T-cell (primary cell): ENCODE measurements at regions not wholly inside any gene's neighbourhood (a gene's known extent, or its start where the extent isn't known, plus 50 kb on each side); places are given as distances from the start of the nearest gene placed in this dataset.

ENCODE experiments used
- ATAC-seq, 4 experiments: fragments of 200-7000 bp in 3 of 4; fragments of 150-1000 bp in 1 of 4; cut with Tn5 transposase; replicated peaks in 1 of 4; 1 replicate in 3 of 4; 2 replicates in 1 of 4; pipeline ENCODE4 v1.10.0; 2021; ENCODE audit warnings: moderate library complexity in 3 of 4, mild to moderate bottlenecking in 2 of 4, moderate number of reproducible peaks in 1 of 4
- CTCF ChIA-PET, 2 donors: fragments of 300-600 bp; sonication (Branson Sonifier 250); formaldehyde crosslinking; loops; one replicate each; lab custom pipeline; 2022; ENCODE audit warnings: antibody characterized with exemption in 2 of 2; lab: Charles Lee
- POLR2A ChIA-PET, 2 donors: fragments of 300-600 bp; sonication (Branson Sonifier 250); formaldehyde crosslinking; loops; one replicate each; lab custom pipeline; 2022; ENCODE audit warnings: antibody characterized with exemption in 2 of 2; lab: Charles Lee
- DNase-seq, 35 experiments: peaks; one replicate each; pipeline versions ENCODE4 v3.0.0 to v3.0.0-alpha.2; 2013 to 2023
- H3K27ac ChIP-seq: one replicate; pipeline ENCODE4 v1.5.1; 2013; ENCODE audit warnings: low read length
- H3K27me3 ChIP-seq, 2 experiments: replicated peaks in 1 of 2; 1 replicate in 1 of 2; 2 replicates in 1 of 2; pipeline versions ENCODE4 v1.6.1 to v1.7.0; 2013; ENCODE audit warnings: low read length in 1 of 2, mixed read lengths in 1 of 2; ENCODE audit not compliant: control insufficient read depth in 2 of 2, insufficient read depth in 2 of 2; ENCODE audit errors: extremely low read depth in 1 of 2
- H3K36me3 ChIP-seq, 2 donors: 1 replicate in 1 of 2; 2 replicates in 1 of 2; pipeline versions ENCODE4 v1.6.1 to v1.7.0; 2013; ENCODE audit warnings: low read length in 1 of 2; ENCODE audit not compliant: control insufficient read depth in 2 of 2, insufficient read depth in 1 of 2; ENCODE audit errors: extremely low read depth in 1 of 2
- H3K4me1 ChIP-seq, 2 experiments: 1 replicate in 1 of 2; 2 replicates in 1 of 2; pipeline versions ENCODE4 v1.6.1 to v1.7.0; 2013; ENCODE audit warnings: low read length in 2 of 2, mixed read lengths in 1 of 2; ENCODE audit not compliant: insufficient read depth in 2 of 2, control insufficient read depth in 1 of 2; ENCODE audit errors: extremely low read depth in 1 of 2
- H3K4me3 ChIP-seq, 2 donors: 1 replicate in 1 of 2; 2 replicates in 1 of 2; pipeline versions ENCODE4 v1.5.1 to v1.7.0; 2013; ENCODE audit warnings: mild to moderate bottlenecking in 2 of 2, low read length in 1 of 2, moderate library complexity in 1 of 2; ENCODE audit not compliant: control insufficient read depth in 1 of 2; ENCODE audit errors: extremely low read depth in 1 of 2
- H3K9me3 ChIP-seq: 2 replicates; pipeline ENCODE4 v1.7.0; 2013
- H3K27ac Mint-ChIP-seq, 2 donors: one replicate each; pipeline ENCODE4 v1.8.0; 2020 to 2021; ENCODE audit warnings: mild to moderate bottlenecking in 2 of 2, mixed read lengths in 2 of 2
- H3K27me3 Mint-ChIP-seq, 2 donors: one replicate each; pipeline ENCODE4 v1.8.0; 2021 to 2022; ENCODE audit warnings: mixed read lengths in 2 of 2
- H3K36me3 Mint-ChIP-seq: one replicate; pipeline ENCODE4 v1.8.0; 2021; ENCODE audit warnings: mixed read lengths
- H3K4me1 Mint-ChIP-seq, 3 donors: one replicate each; pipeline ENCODE4 v1.8.0; 2020 to 2022; ENCODE audit warnings: mixed read lengths in 3 of 3, mild to moderate bottlenecking in 1 of 3
- H3K4me3 Mint-ChIP-seq, 3 donors: one replicate each; pipeline ENCODE4 v1.8.0; 2020 to 2022; ENCODE audit warnings: mild to moderate bottlenecking in 3 of 3, mixed read lengths in 3 of 3, moderate library complexity in 3 of 3
- H3K9me3 Mint-ChIP-seq, 3 donors: one replicate each; pipeline ENCODE4 v1.8.0; 2020 to 2022; ENCODE audit warnings: mixed read lengths in 3 of 3
- WGBS: methylation state at CpG from one replicate; pipeline ENCODE4 v1.1.5; 2013; ENCODE audit warnings: missing lambda C conversion rate; ENCODE audit not compliant: insufficient coverage; 5-methylcytosine and 5-hydroxymethylcytosine counted together

DNA sequence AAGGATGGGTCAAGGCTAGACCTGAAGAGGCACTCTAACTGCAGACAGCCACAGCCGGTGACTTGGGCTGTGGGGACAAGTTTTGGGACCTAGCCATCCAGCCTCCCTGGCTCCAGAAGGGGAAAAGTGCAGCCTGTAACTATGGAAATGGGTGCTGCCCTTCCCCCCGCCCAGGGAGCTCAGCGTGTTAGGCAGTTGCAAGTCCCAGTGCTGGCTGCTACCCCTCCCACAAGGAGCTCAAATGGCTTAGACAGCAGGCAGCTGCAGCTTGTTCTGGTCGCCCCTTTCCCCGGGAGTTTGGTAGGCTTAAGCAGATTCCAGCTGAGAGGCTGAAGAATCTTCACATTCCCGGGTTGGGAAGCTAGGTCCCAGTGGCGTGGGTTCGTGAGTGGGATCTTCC lies 162.6 kb downstream of the FAM83B start:
- no peaks in the 10 kb centered on the region for H3K4me1 Mint-ChIP-seq
- CTCF ChIA-PET, result no interaction called here

DNA sequence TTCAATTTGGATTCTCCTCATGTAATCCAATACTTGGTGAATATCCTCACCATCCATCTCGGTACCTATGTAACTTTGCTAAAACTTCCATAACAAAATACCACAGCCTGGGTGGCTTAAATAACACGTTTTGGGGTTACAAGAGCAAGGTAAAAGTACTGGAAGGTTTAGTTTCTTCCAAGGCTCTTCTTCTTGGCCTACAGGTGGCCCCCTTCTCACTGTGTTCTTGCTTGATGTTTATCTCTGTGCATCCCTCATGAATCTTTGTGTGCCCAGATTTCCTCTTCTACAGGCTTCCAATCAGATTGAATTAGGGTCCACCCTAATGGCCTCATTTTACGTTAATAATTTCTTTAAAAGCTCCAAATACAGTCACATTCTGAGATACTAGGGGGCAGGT lies 163.3 kb upstream of the HCRTR2 start:
- Mint-ChIP-seq H3K27ac (no peak overlapping the region), H3K4me3 (no peak overlapping the region), H3K9me3 (peaks cover 14 to 20% (median 18%) of the 10 kb centered on the region in 3 donors), H3K36me3 (no peaks in the 10 kb centered on the region), H3K4me1 (no peaks in the 10 kb centered on the region), H3K27me3 (no peaks in the 10 kb centered on the region)
- no peak for DNase-seq
- ChIA-PET CTCF (no interaction called here), POLR2A (no interaction called here)
- no peak for ATAC-seq
- Histone ChIP-seq H3K36me3 (no peaks in the 10 kb centered on the region), H3K27ac (no peak overlapping the region), H3K27me3 (no peaks in the 10 kb centered on the region), H3K9me3 (no peaks in the 10 kb centered on the region), H3K4me3 (no peak overlapping the region), H3K4me1 (no peaks in the 10 kb centered on the region)
- no CpG with 5 or more reads among the region's 3 CpGs for WGBS

More for the DNA sequence above, 162.6 kb downstream of the FAM83B start:
- Mint-ChIP-seq H3K9me3 (peaks cover 20 to 26% (median 20%) of the 10 kb centered on the region in 3 donors), H3K27me3 (no peaks in the 10 kb centered on the region), H3K36me3 (no peaks in the 10 kb centered on the region), H3K27ac (no peak overlapping the region), H3K4me3 (no peak overlapping the region)
- no peaks in the 10 kb centered on the region for H3K36me3 ChIP-seq
- DNase-seq, result no peak
- no peaks in the 10 kb centered on the region for H3K4me1 ChIP-seq
- no peak overlapping the region for H3K4me3 ChIP-seq
- WGBS, result 89% methylated on average over 7 of the region's 8 CpGs
- H3K9me3 ChIP-seq, result no peaks in the 10 kb centered on the region
- no peak for ATAC-seq
- no peak overlapping the region for H3K27ac ChIP-seq
- H3K27me3 ChIP-seq, result no peaks in the 10 kb centered on the region
- POLR2A ChIA-PET, result no interaction called here

DNA sequence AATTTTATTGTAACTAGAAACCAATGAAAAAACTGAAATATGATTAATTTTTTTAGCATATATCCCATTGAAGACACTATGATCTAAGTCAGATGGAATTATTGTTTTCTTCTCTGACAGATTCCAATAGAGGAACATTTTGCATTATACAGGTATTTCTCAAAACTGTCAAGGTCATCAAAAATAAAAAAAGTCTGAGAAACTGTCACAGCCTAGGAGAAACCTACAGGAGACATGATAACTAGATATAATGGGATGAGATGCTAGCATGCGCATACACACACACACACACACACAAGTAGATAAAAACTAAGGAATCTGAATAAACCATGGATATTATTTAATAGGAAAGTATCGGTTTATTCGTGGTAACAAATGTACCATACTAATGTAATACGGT lies 161.9 kb upstream of the HCRTR2 start:
- no peaks in the 10 kb centered on the region for H3K36me3 Mint-ChIP-seq
- H3K4me3 Mint-ChIP-seq, result no peak overlapping the region
- Histone ChIP-seq H3K9me3 (no peaks in the 10 kb centered on the region), H3K27ac (no peak overlapping the region), H3K27me3 (no peaks in the 10 kb centered on the region), H3K36me3 (no peaks in the 10 kb centered on the region), H3K4me3 (no peak overlapping the region), H3K4me1 (no peaks in the 10 kb centered on the region)
- peaks cover 10 to 16% (median 15%) of the 10 kb centered on the region in 3 donors for H3K9me3 Mint-ChIP-seq
- ATAC-seq (no peak), DNase-seq (no peak)
- CTCF ChIA-PET, result no interaction called here
- H3K4me1 Mint-ChIP-seq, result no peaks in the 10 kb centered on the region
- no CpG with 5 or more reads among the region's 4 CpGs for WGBS
- H3K27ac Mint-ChIP-seq, result no peak overlapping the region
- POLR2A ChIA-PET, result no interaction called here
- no peaks in the 10 kb centered on the region for H3K27me3 Mint-ChIP-seq

DNA sequence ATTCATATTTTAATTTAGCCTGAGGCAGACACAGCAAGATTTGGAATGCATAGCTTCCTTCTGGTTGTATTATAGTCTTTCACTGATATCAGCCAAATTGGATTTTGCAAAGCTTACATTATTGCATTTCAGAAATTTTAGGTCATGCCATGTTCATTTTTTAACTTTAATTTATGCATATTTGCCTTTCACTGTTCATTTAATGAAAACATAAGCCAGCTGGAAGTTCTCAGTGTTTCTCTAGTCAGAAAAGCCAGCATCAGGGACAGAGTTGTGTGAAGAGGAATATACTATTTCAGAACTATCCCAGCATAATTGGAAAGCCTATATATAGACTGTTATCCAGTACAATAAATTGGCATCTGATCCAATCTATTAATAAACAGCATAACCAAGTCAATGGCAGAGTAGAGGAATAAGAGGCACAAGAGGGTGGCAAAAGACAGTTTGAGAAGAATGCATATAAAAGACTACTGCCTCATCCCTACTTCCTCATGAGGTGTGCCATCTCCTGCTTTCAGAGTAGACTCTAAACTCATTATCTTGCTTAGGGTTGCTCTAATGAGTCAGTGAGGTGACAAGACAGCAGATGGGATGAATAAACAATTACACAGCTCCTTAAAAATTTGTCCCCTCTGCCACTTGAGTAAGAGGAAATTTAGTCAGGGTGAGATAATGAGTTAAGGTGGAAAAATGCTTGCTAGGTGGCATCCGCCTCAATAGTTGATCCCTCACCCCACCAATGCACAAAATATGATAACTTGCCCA lies 159.8 kb upstream of the HCRTR2 start:
- no peak overlapping the region for H3K27ac Mint-ChIP-seq
- Histone ChIP-seq H3K4me3 (no peak overlapping the region), H3K36me3 (no peaks in the 10 kb centered on the region), H3K4me1 (no peaks in the 10 kb centered on the region), H3K27ac (no peak overlapping the region), H3K9me3 (no peaks in the 10 kb centered on the region), H3K27me3 (no peaks in the 10 kb centered on the region)
- no peak overlapping the region for H3K4me3 Mint-ChIP-seq
- ChIA-PET CTCF (no interaction called here), POLR2A (no interaction called here)
- no peaks in the 10 kb centered on the region for H3K27me3 Mint-ChIP-seq
- WGBS, result no CpG with 5 or more reads among the region's 1 CpG
- H3K9me3 Mint-ChIP-seq, result peaks cover 5 to 11% (median 6%) of the 10 kb centered on the region in 3 donors
- ATAC-seq, result no peak
- H3K36me3 Mint-ChIP-seq, result no peaks in the 10 kb centered on the region
- no peak for DNase-seq
- H3K4me1 Mint-ChIP-seq, result no peaks in the 10 kb centered on the region

DNA sequence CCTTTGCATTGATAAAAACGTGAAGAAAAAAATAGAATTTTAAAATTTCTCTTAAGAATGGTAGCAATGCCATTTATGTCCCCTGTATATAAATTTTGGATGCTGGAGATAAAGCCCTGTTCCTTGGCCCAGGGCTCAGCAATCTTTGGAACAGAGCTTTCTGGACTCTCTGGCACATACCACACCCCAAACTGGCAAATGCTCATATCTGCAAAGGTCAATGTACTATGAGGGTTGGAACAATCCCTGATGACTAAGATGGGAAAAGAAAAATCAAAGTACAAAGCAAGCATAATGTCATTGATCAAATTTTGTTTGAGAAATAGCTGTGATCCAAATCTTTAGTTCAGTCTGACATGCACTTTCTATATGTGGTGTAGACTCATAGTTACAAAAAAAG lies 158.1 kb upstream of the HCRTR2 start:
- Histone ChIP-seq H3K27me3 (no peaks in the 10 kb centered on the region), H3K9me3 (no peaks in the 10 kb centered on the region), H3K27ac (no peak overlapping the region), H3K36me3 (no peaks in the 10 kb centered on the region), H3K4me3 (no peak overlapping the region), H3K4me1 (no peaks in the 10 kb centered on the region)
- no CpG with 5 or more reads among the region's 1 CpG for WGBS
- CTCF ChIA-PET, result no interaction called here
- Mint-ChIP-seq H3K36me3 (no peaks in the 10 kb centered on the region), H3K9me3 (peaks cover 3 to 6% (median 5%) of the 10 kb centered on the region in 3 donors), H3K27ac (no peak overlapping the region), H3K4me3 (no peak overlapping the region), H3K4me1 (no peaks in the 10 kb centered on the region), H3K27me3 (no peaks in the 10 kb centered on the region)
- DNase-seq, result no peak
- ATAC-seq, result no peak
- POLR2A ChIA-PET, result no interaction called here

DNA sequence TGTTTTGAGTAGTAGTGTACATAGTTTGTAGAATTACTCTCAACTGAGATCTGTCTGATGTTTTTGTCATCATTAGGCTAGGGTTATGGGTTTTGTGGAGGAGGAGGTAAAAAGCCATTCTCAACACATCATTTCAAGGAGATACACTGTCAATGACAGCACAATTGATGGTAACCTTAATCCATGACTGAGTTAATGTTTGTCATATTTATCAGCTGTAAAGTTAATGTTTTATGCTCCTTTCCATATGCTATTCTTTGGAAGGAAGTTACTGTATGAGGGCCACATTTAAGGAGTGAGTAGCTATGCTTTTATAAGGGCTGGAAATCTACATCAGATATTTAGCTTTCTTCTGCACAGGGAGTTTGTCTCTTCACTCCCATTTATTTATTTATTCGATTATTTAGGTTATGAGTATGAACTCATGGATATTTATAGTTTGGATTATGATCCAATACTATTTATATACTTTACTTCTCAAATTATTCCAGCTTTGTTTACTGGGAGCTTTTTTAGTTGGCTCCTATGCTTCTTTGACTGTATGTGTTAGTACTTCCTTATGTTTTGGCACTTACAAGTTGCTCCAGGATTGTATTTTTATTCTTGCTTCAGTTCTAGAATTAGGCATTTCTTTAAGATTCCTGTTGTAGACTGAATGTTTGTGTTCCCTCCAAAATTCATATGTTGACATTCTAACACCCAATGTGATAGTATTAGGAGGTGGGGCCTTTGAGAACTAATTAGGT lies 156.6 kb upstream of the HCRTR2 start:
- CTCF ChIA-PET, result no interaction called here
- no peak for ATAC-seq

More for the DNA sequence above, 156.6 kb upstream of the HCRTR2 start:
- Mint-ChIP-seq H3K4me1 (no peaks in the 10 kb centered on the region), H3K27me3 (no peaks in the 10 kb centered on the region), H3K9me3 (peaks cover 0 to 6% (median 3%) of the 10 kb centered on the region in 3 donors), H3K36me3 (no peaks in the 10 kb centered on the region), H3K4me3 (no peak overlapping the region), H3K27ac (no peak overlapping the region)
- H3K27ac ChIP-seq, result no peak overlapping the region
- WGBS, result no CpG with 5 or more reads among the region's 1 CpG
- H3K4me1 ChIP-seq, result no peaks in the 10 kb centered on the region
- DNase-seq, result no peak
- no peak overlapping the region for H3K4me3 ChIP-seq
- POLR2A ChIA-PET, result no interaction called here
- H3K27me3 ChIP-seq, result no peaks in the 10 kb centered on the region
- no peaks in the 10 kb centered on the region for H3K9me3 ChIP-seq
- H3K36me3 ChIP-seq, result no peaks in the 10 kb centered on the region
